ENCODE measurements at regions not wholly inside any gene's neighbourhood (a gene's known extent, or its start where the extent isn't known, plus 50 kb on each side); places are given as distances from the start of the nearest gene placed in this dataset.

- no peak overlapping the region for H3K27ac ChIP-seq
- no peak for DNase-seq
- 96 to 97% methylated on average over 1 of the region's 1 CpG for WGBS, 2 donors
Observed at GRCh38 chr1:65494671-65495070, 74.2 kb downstream of the LEPR start.

GRCh38 chr1:65495137-65495536, 74.7 kb downstream of the LEPR start:
- 95 to 98% methylated on average over 1 of the region's 1 CpG for WGBS, 2 donors
- Histone ChIP-seq H3K36me3 (no peaks in the 10 kb centered on the region), H3K27me3 (no peaks in the 10 kb centered on the region), H3K4me1 (peaks cover 0 to 15% (median 10%) of the 10 kb centered on the region in 4 donors), H3K9me3 (no peaks in the 10 kb centered on the region), H3K27ac (no peak overlapping the region), H3K4me3 (no peak overlapping the region)
- no peak for DNase-seq
- intact Hi-C loops (cut with DNase I), result no loop called here
- TF ChIP-seq POLR2A (IDR thresholded peaks at IDR 0.05) (no peak), EP300 (IDR thresholded peaks at IDR 0.05) (no peak), CTCF (IDR thresholded peaks at IDR 0.05) (no peak)

More at GRCh38 chr1:65494671-65495070, 74.2 kb downstream of the LEPR start:
- Histone ChIP-seq H3K36me3 (no peaks in the 10 kb centered on the region), H3K9me3 (no peaks in the 10 kb centered on the region), H3K4me1 (peaks cover 0 to 15% (median 10%) of the 10 kb centered on the region in 4 donors), H3K4me3 (no peak overlapping the region), H3K27me3 (no peaks in the 10 kb centered on the region)
- no peak for TF ChIP-seq POLR2AphosphoS5 (IDR thresholded peaks at IDR 0.05)
- TF ChIP-seq CTCF (IDR thresholded peaks at IDR 0.05), result no peak
- no peak for TF ChIP-seq POLR2A (IDR thresholded peaks at IDR 0.05)
- no peak for TF ChIP-seq EP300 (IDR thresholded peaks at IDR 0.05)
- intact Hi-C loops (cut with DNase I), result no loop called here

- Histone ChIP-seq H3K4me3 (no peak overlapping the region), H3K27ac (no peak overlapping the region), H3K27me3 (no peaks in the 10 kb centered on the region), H3K4me1 (peaks cover 0 to 15% (median 10%) of the 10 kb centered on the region in 4 donors), H3K36me3 (no peaks in the 10 kb centered on the region), H3K9me3 (no peaks in the 10 kb centered on the region)
- no peak for TF ChIP-seq POLR2A (IDR thresholded peaks at IDR 0.05)
- TF ChIP-seq POLR2AphosphoS5 (IDR thresholded peaks at IDR 0.05), result no peak
- no peak for TF ChIP-seq EP300 (IDR thresholded peaks at IDR 0.05)
- no peak for TF ChIP-seq CTCF (IDR thresholded peaks at IDR 0.05)
- intact Hi-C loops (cut with DNase I), result no loop called here
- DNase-seq, result no peak
- 65 to 79% methylated on average over 2 of the region's 2 CpGs for WGBS, 2 donors
Observed at GRCh38 chr1:65497256-65497830, 76.9 kb downstream of the LEPR start.

GRCh38 chr1:65503427-65503826, 83.0 kb downstream of the LEPR start:
- Histone ChIP-seq H3K4me3 (no peak overlapping the region), H3K4me1 (no peaks in the 10 kb centered on the region), H3K9me3 (no peaks in the 10 kb centered on the region), H3K27ac (no peak overlapping the region), H3K36me3 (no peaks in the 10 kb centered on the region), H3K27me3 (no peaks in the 10 kb centered on the region)
- intact Hi-C loops (cut with DNase I), result no loop called here
- no peak for TF ChIP-seq POLR2AphosphoS5 (IDR thresholded peaks at IDR 0.05)
- TF ChIP-seq POLR2A (IDR thresholded peaks at IDR 0.05), result no peak
- TF ChIP-seq EP300 (IDR thresholded peaks at IDR 0.05), result no peak
- TF ChIP-seq CTCF (IDR thresholded peaks at IDR 0.05), result no peak
- no peak for DNase-seq
- 65 to 72% methylated on average over 4 of the region's 4 CpGs for WGBS, 2 donors

GRCh38 chr1:65504263-65504662, 83.8 kb downstream of the LEPR start:
- WGBS, 2 donors, result 93 to 95% methylated on average over 3 of the region's 3 CpGs
- H3K4me1 ChIP-seq, result no peaks in the 10 kb centered on the region
- intact Hi-C loops (cut with DNase I), result no loop called here
- no peaks in the 10 kb centered on the region for H3K9me3 ChIP-seq
- no peaks in the 10 kb centered on the region for H3K36me3 ChIP-seq
- no peak overlapping the region for H3K27ac ChIP-seq
- TF ChIP-seq POLR2A (IDR thresholded peaks at IDR 0.05) (no peak), CTCF (IDR thresholded peaks at IDR 0.05) (no peak), POLR2AphosphoS5 (IDR thresholded peaks at IDR 0.05) (no peak), EP300 (IDR thresholded peaks at IDR 0.05) (no peak)
- DNase-seq, result no peak
- no peaks in the 10 kb centered on the region for H3K27me3 ChIP-seq
- H3K4me3 ChIP-seq, result no peak overlapping the region

All from sigmoid colon (tissue), 6 donors.